GM13976 (cell line): ENCODE measurements at regions not wholly inside any gene's neighbourhood (a gene's known extent, or its start where the extent isn't known, plus 50 kb on each side); places are given as distances from the start of the nearest gene placed in this dataset.
"Not testable (repeated sequence)": the region's sequence is repeated elsewhere in the genome, so short reads cannot be mapped to it uniquely, and the experiment has no call there.

Experiments
- DNase-seq: peaks from one replicate; pipeline ENCODE4 v3.0.0; 2012; ENCODE audit warnings: low spot score
- CTCF ChIP-seq: IDR thresholded peaks from 2 replicates; pipeline ENCODE4 v1.5.1; 2012; ENCODE audit warnings: borderline replicate concordance, mild to moderate bottlenecking; ENCODE audit not compliant: insufficient read depth; ENCODE audit errors: extremely low read depth, missing control alignments, control extremely low read depth
- in situ Hi-C: fragments of 300-500 bp; cut with MboI; formaldehyde crosslinking; loops from one replicate; pipeline ENCODE4 v1.12.0; 2022; ENCODE audit warnings: low sequenced_read_pairs, mixed read lengths, inconsistent platforms; ENCODE audit not compliant: unreplicated experiment

- in situ Hi-C loops = no loop called here
- no peak for DNase-seq
- no peak for TF ChIP-seq CTCF
Measured at GRCh38 chr5:40430101-40430710, 249.5 kb upstream of the PTGER4 start.

- no peak for TF ChIP-seq CTCF
- in situ Hi-C loops = no loop called here
- no peak for DNase-seq
Measured at GRCh38 chr5:40429258-40430100, 250.2 kb upstream of the PTGER4 start.

GRCh38 chr5:40428815-40429214, 250.9 kb upstream of the PTGER4 start:
- TF ChIP-seq CTCF = no peak
- no peak for DNase-seq
- in situ Hi-C loops = no loop called here

- in situ Hi-C loops = no loop called here
- no peak for DNase-seq
Measured at GRCh38 chr5:40428126-40428525, 251.6 kb upstream of the PTGER4 start.

GRCh38 chr5:40417046-40417810, 262.5 kb upstream of the PTGER4 start:
- in situ Hi-C loops, DNase-seq: not testable (repeated sequence)

More at GRCh38 chr5:40428126-40428525, 251.6 kb upstream of the PTGER4 start:
- TF ChIP-seq CTCF = no peak

GRCh38 chr5:40416588-40416987, 263.1 kb upstream of the PTGER4 start:
- no peak for TF ChIP-seq CTCF

GRCh38 chr5:40416098-40416497, 263.6 kb upstream of the PTGER4 start:
- TF ChIP-seq CTCF = no peak
- in situ Hi-C loops = no loop called here
- no peak for DNase-seq

More at GRCh38 chr5:40416588-40416987, 263.1 kb upstream of the PTGER4 start:
- in situ Hi-C loops = no loop called here
- no peak for DNase-seq
